ENCODE measurements at regions not wholly inside any gene's neighbourhood (a gene's known extent, or its start where the extent isn't known, plus 50 kb on each side); places are given as distances from the start of the nearest gene placed in this dataset.

DNA sequence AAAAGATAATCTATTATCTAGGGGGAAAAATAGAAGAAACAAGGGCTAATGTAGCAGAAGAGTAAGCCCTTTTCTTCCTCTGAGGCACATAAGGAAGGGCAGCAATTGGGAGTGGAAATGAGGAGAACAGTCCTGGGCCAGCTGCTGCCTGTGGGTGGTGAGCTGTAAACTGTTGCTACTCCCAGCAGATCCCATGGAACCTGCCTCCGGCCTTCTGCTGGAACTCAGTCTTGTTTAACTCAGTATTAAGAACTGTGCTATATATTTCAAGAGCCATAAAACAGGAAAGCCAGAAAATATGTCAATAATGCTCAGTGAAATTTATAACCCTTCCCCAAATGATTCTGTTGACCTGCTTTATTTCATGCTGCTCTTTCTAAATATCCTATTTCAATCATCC, 464.2 kb downstream of the COL12A1 start:
- no peaks in the 10 kb centered on the region for H3K27me3 ChIP-seq (ENCODE audit: insufficient read depth, low read length, poor library complexity)
- H3K4me3 ChIP-seq (ENCODE audit: low read length), result no peak overlapping the region
- H3K56ac ChIP-seq (ENCODE audit: low read length), result no peak overlapping the region
- no peak overlapping the region for H2BK15ac ChIP-seq (replicated peaks; ENCODE audit: low read depth)
- no peak overlapping the region for H4K8ac ChIP-seq (ENCODE audit: low read depth, low read length)
- H3K23ac ChIP-seq (ENCODE audit: low read length), result no peak overlapping the region
- no peak overlapping the region for H3K4ac ChIP-seq (ENCODE audit: low read depth, low read length)
- H2AK5ac ChIP-seq (ENCODE audit: low read length), result no peak overlapping the region
- WGBS (ENCODE audit: extremely low coverage, insufficient coverage, low lambda C conversion rate), result no CpG with 5 or more reads among the region's 1 CpG
- H3K36me3 ChIP-seq (ENCODE audit: control insufficient read depth, insufficient read depth, low read length), result no peaks in the 10 kb centered on the region
- no peaks in the 10 kb centered on the region for H3K79me1 ChIP-seq (ENCODE audit: low read length)
- H3K27ac ChIP-seq (ENCODE audit: low read depth, low read length), result no peak overlapping the region
- no peaks in the 10 kb centered on the region for H3K79me2 ChIP-seq (ENCODE audit: control insufficient read depth, insufficient read depth, low read length)
- no peak overlapping the region for H3K4me2 ChIP-seq (ENCODE audit: low read length)
- H2BK120ac ChIP-seq (ENCODE audit: low read depth, low read length), result no peak overlapping the region
- no peak overlapping the region for H4K5ac ChIP-seq (ENCODE audit: low read length)
- no peak overlapping the region for H3K9ac ChIP-seq (ENCODE audit: low read length)
- DNase-seq, result no peak
- H2BK5ac ChIP-seq (ENCODE audit: low read length), result no peak overlapping the region
- H3K4me1 ChIP-seq (ENCODE audit: control insufficient read depth, low read depth, low read length), result no peaks in the 10 kb centered on the region
- H3K18ac ChIP-seq (ENCODE audit: low read length), result no peak overlapping the region

DNA sequence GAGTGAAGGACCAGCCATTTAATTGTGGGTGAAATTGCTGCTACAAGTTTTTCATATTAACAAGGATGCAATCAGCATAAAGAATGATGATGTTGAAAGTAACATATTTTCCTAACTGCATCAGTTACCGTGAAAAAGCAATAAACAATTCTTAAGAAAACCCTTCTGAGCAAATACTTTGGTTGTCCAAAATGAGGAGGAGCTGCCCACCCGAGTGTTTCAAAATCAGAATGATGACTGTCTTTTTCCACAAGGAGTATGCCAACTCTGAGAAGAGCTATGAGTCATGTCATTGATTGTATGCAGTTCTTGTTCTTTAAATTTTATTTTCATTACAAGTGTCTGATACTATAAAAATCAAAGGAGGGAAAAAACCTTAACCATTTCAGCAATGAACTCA, 470.5 kb downstream of the COL12A1 start:
- Histone ChIP-seq H2BK120ac (ENCODE audit: low read depth, low read length) (no peak overlapping the region), H2BK5ac (ENCODE audit: low read length) (no peak overlapping the region), H3K27ac (ENCODE audit: low read depth, low read length) (no peak overlapping the region), H3K18ac (ENCODE audit: low read length) (no peak overlapping the region), H3K79me1 (ENCODE audit: low read length) (no peaks in the 10 kb centered on the region), H3K36me3 (ENCODE audit: control insufficient read depth, insufficient read depth, low read length) (no peaks in the 10 kb centered on the region), H3K4ac (ENCODE audit: low read depth, low read length) (no peak overlapping the region), H3K79me2 (ENCODE audit: control insufficient read depth, insufficient read depth, low read length) (no peaks in the 10 kb centered on the region), H3K4me1 (ENCODE audit: control insufficient read depth, low read depth, low read length) (no peaks in the 10 kb centered on the region), H3K23ac (ENCODE audit: low read length) (no peak overlapping the region), H3K4me2 (ENCODE audit: low read length) (no peak overlapping the region), H3K4me3 (ENCODE audit: low read length) (no peak overlapping the region), H3K27me3 (ENCODE audit: insufficient read depth, low read length, poor library complexity) (no peaks in the 10 kb centered on the region), H4K8ac (ENCODE audit: low read depth, low read length) (no peak overlapping the region), H3K56ac (ENCODE audit: low read length) (no peak overlapping the region), H4K5ac (ENCODE audit: low read length) (no peak overlapping the region), H3K9ac (ENCODE audit: low read length) (no peak overlapping the region), H2AK5ac (ENCODE audit: low read length) (no peak overlapping the region), H2BK15ac (replicated peaks; ENCODE audit: low read depth) (no peak overlapping the region)
- DNase-seq, result no peak
- no CpG with 5 or more reads among the region's 2 CpGs for WGBS (ENCODE audit: extremely low coverage, insufficient coverage, low lambda C conversion rate)

DNA sequence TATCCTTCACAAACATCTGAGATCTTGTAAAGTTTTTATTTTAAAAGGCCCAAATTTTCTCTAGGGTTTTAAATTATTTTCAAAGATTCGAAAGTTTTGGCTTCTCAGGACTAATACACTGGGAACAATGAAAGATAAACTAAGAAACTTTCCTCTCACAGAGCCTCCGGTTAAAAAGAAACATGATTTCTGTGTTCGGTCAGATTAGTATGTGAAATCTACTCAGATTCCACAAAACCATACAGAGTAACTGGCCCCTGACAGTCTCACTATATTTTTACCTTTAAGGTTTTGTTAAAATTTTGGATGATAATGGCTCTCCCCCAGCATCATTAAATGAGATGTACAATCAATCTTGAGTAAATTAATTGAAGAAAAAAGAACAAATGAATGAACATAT, 471.0 kb downstream of the COL12A1 start:
- Histone ChIP-seq H3K18ac (ENCODE audit: low read length) (no peak overlapping the region), H3K4me3 (ENCODE audit: low read length) (no peak overlapping the region), H3K36me3 (ENCODE audit: control insufficient read depth, insufficient read depth, low read length) (no peaks in the 10 kb centered on the region), H3K27ac (ENCODE audit: low read depth, low read length) (no peak overlapping the region), H3K4me2 (ENCODE audit: low read length) (no peak overlapping the region), H3K23ac (ENCODE audit: low read length) (no peak overlapping the region), H3K56ac (ENCODE audit: low read length) (no peak overlapping the region), H2BK15ac (replicated peaks; ENCODE audit: low read depth) (no peak overlapping the region), H3K4ac (ENCODE audit: low read depth, low read length) (no peak overlapping the region), H2AK5ac (ENCODE audit: low read length) (no peak overlapping the region), H4K8ac (ENCODE audit: low read depth, low read length) (no peak overlapping the region), H2BK120ac (ENCODE audit: low read depth, low read length) (no peak overlapping the region), H3K4me1 (ENCODE audit: control insufficient read depth, low read depth, low read length) (no peaks in the 10 kb centered on the region), H3K9ac (ENCODE audit: low read length) (no peak overlapping the region), H2BK5ac (ENCODE audit: low read length) (no peak overlapping the region), H3K79me1 (ENCODE audit: low read length) (no peaks in the 10 kb centered on the region), H3K79me2 (ENCODE audit: control insufficient read depth, insufficient read depth, low read length) (no peaks in the 10 kb centered on the region), H3K27me3 (ENCODE audit: insufficient read depth, low read length, poor library complexity) (no peaks in the 10 kb centered on the region), H4K5ac (ENCODE audit: low read length) (no peak overlapping the region)
- no CpG with 5 or more reads among the region's 3 CpGs for WGBS (ENCODE audit: extremely low coverage, insufficient coverage, low lambda C conversion rate)
- DNase-seq, result no peak

DNA sequence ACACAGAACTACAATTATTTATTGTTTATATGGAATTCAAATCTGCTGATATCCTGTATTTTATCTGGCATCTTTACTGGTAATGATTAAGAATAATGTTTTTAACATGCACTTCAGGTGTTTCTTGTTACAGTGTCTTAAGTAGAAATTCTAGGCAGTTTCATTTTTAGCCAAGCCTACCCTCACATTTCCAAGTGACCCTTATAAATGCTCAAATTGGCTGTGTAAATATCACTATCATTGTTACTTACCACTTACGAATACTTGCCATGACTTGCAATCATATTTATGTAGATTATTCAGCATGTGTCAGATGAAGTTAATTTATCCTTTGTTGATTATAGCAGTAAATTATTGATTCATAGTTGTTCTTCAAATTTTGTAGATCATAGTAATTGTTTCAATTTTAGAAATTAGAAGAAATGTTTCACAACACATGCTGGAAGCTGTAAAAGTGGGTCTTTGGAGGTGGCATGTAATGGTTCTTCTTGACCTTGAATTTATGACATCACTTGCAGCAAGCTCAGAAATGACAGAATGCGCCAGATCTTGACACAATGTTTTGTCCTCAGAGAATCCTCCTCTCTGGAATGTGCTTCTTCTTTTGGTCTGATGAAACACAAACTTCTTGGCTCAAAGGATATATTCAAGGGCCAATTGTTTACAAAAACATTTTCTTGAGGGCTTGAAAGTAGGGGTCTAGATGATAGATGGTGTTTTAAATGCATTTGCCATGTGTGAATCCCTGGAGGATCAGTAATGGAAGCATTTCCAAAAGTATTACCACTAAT, 471.8 kb downstream of the COL12A1 start:
- Histone ChIP-seq H3K4me2 (ENCODE audit: low read length) (no peak overlapping the region), H3K9ac (ENCODE audit: low read length) (no peak overlapping the region), H2BK15ac (replicated peaks; ENCODE audit: low read depth) (no peak overlapping the region), H3K23ac (ENCODE audit: low read length) (no peak overlapping the region), H3K36me3 (ENCODE audit: control insufficient read depth, insufficient read depth, low read length) (no peaks in the 10 kb centered on the region), H2BK120ac (ENCODE audit: low read depth, low read length) (no peak overlapping the region), H3K27me3 (ENCODE audit: insufficient read depth, low read length, poor library complexity) (no peaks in the 10 kb centered on the region), H3K56ac (ENCODE audit: low read length) (no peak overlapping the region), H3K27ac (ENCODE audit: low read depth, low read length) (no peak overlapping the region), H2BK5ac (ENCODE audit: low read length) (no peak overlapping the region), H3K18ac (ENCODE audit: low read length) (no peak overlapping the region), H4K8ac (ENCODE audit: low read depth, low read length) (no peak overlapping the region), H4K5ac (ENCODE audit: low read length) (no peak overlapping the region), H3K79me2 (ENCODE audit: control insufficient read depth, insufficient read depth, low read length) (no peaks in the 10 kb centered on the region), H3K4me3 (ENCODE audit: low read length) (no peak overlapping the region), H3K4me1 (ENCODE audit: control insufficient read depth, low read depth, low read length) (no peaks in the 10 kb centered on the region), H2AK5ac (ENCODE audit: low read length) (no peak overlapping the region), H3K4ac (ENCODE audit: low read depth, low read length) (no peak overlapping the region), H3K79me1 (ENCODE audit: low read length) (no peaks in the 10 kb centered on the region)
- DNase-seq, result no peak
- WGBS (ENCODE audit: extremely low coverage, insufficient coverage, low lambda C conversion rate), result no CpG with 5 or more reads among the region's 2 CpGs

DNA sequence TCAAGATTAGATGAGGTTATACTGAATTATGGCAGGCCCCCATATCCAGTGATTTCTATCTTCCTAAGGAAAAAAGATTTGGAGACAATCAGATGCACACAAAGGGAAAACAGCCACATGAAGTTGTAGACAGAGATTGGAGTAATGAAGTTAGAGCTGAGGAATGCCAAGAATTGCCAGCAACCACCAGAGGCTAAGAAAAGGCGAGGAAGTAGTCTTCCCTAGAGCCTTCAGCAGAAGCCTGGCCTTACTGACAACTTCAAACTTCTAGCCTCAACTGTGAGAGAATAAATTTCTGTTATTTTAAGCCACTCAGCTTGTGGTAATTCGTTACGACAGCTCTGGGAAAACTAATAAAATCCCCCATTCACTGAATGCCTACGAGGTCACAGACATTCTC, 473.9 kb downstream of the COL12A1 start:
- DNase-seq, result peak; percentile 77
- H3K27me3 ChIP-seq (ENCODE audit: insufficient read depth, low read length, poor library complexity), result no peaks in the 10 kb centered on the region
- no peaks in the 10 kb centered on the region for H3K79me2 ChIP-seq (ENCODE audit: control insufficient read depth, insufficient read depth, low read length)
- H3K4ac ChIP-seq (ENCODE audit: low read depth, low read length), result no peak overlapping the region
- H2AK5ac ChIP-seq (ENCODE audit: low read length), result no peak overlapping the region
- H2BK15ac ChIP-seq (replicated peaks; ENCODE audit: low read depth), result no peak overlapping the region
- H3K4me2 ChIP-seq (ENCODE audit: low read length), result no peak overlapping the region
- no peak overlapping the region for H2BK5ac ChIP-seq (ENCODE audit: low read length)
- WGBS (ENCODE audit: extremely low coverage, insufficient coverage, low lambda C conversion rate), result no CpG with 5 or more reads among the region's 4 CpGs
- H3K56ac ChIP-seq (ENCODE audit: low read length), result no peak overlapping the region
- no peak overlapping the region for H3K23ac ChIP-seq (ENCODE audit: low read length)
- H3K9ac ChIP-seq (ENCODE audit: low read length), result no peak overlapping the region
- no peaks in the 10 kb centered on the region for H3K36me3 ChIP-seq (ENCODE audit: control insufficient read depth, insufficient read depth, low read length)
- H2BK120ac ChIP-seq (ENCODE audit: low read depth, low read length), result no peak overlapping the region
- no peaks in the 10 kb centered on the region for H3K79me1 ChIP-seq (ENCODE audit: low read length)
- no peaks in the 10 kb centered on the region for H3K4me1 ChIP-seq (ENCODE audit: control insufficient read depth, low read depth, low read length)
- H3K4me3 ChIP-seq (ENCODE audit: low read length), result no peak overlapping the region
- H3K18ac ChIP-seq (ENCODE audit: low read length), result no peak overlapping the region
- no peak overlapping the region for H3K27ac ChIP-seq (ENCODE audit: low read depth, low read length)
- no peak overlapping the region for H4K5ac ChIP-seq (ENCODE audit: low read length)
- no peak overlapping the region for H4K8ac ChIP-seq (ENCODE audit: low read depth, low read length)

DNA sequence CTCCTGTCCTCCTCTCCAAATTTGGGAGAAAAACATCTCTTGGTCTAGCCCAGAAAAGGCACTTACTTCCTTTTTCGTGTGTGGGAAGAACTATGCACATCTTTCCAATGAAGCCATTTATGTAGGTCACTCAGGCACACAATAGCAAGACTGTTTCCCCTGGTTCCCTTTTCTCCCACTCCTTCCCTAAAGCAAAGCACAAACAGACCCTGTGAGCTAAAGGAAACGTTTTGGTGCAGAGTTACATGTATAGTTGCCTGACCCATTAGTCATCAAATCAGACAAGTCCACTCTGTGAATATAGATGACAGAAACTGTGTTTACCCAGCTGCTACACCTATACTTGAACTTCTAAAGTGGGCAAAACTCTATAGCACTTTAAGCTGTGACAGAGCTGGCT, 474.6 kb downstream of the COL12A1 start:
- Histone ChIP-seq H3K4me3 (ENCODE audit: low read length) (no peak overlapping the region), H3K27me3 (ENCODE audit: insufficient read depth, low read length, poor library complexity) (no peaks in the 10 kb centered on the region), H4K8ac (ENCODE audit: low read depth, low read length) (no peak overlapping the region), H4K5ac (ENCODE audit: low read length) (no peak overlapping the region), H2BK120ac (ENCODE audit: low read depth, low read length) (no peak overlapping the region), H2BK15ac (replicated peaks; ENCODE audit: low read depth) (no peak overlapping the region), H3K4me2 (ENCODE audit: low read length) (no peak overlapping the region), H3K79me2 (ENCODE audit: control insufficient read depth, insufficient read depth, low read length) (no peaks in the 10 kb centered on the region), H3K23ac (ENCODE audit: low read length) (no peak overlapping the region), H3K56ac (ENCODE audit: low read length) (no peak overlapping the region), H3K9ac (ENCODE audit: low read length) (no peak overlapping the region), H3K4ac (ENCODE audit: low read depth, low read length) (no peak overlapping the region), H2BK5ac (ENCODE audit: low read length) (no peak overlapping the region), H3K36me3 (ENCODE audit: control insufficient read depth, insufficient read depth, low read length) (no peaks in the 10 kb centered on the region), H2AK5ac (ENCODE audit: low read length) (no peak overlapping the region), H3K4me1 (ENCODE audit: control insufficient read depth, low read depth, low read length) (no peaks in the 10 kb centered on the region), H3K18ac (ENCODE audit: low read length) (no peak overlapping the region), H3K79me1 (ENCODE audit: low read length) (no peaks in the 10 kb centered on the region), H3K27ac (ENCODE audit: low read depth, low read length) (no peak overlapping the region)
- no CpG with 5 or more reads among the region's 2 CpGs for WGBS (ENCODE audit: extremely low coverage, insufficient coverage, low lambda C conversion rate)
- DNase-seq, result no peak
